ENCODE measurements at regions not wholly inside any gene's neighbourhood (a gene's known extent, or its start where the extent isn't known, plus 50 kb on each side); places are given as distances from the start of the nearest gene placed in this dataset.

GRCh38 chr5:104817127-104817526 lies 1254.5 kb upstream of the NUDT12 start:
- H3K27ac ChIP-seq = no peak overlapping the region
- no peak for TF ChIP-seq POLR2A (IDR thresholded peaks at IDR 0.05)
- no peak for TF ChIP-seq CTCF (IDR thresholded peaks at IDR 0.05)
- no peak for TF ChIP-seq POLR2AphosphoS5 (IDR thresholded peaks at IDR 0.05)
- H3K4me1 ChIP-seq (replicated peaks) = no peaks in the 10 kb centered on the region
- no peaks in the 10 kb centered on the region for H3K36me3 ChIP-seq
- DNase-seq (ENCODE audit: low spot score) = no peak
- H3K4me3 ChIP-seq = no peak overlapping the region
- H3K27me3 ChIP-seq (replicated peaks; ENCODE audit: insufficient read depth) = no peaks in the 10 kb centered on the region
- intact Hi-C loops (cut with DNase I) = no loop called here
- 15% methylated on average over 1 of the region's 1 CpG for WGBS
- no peaks in the 10 kb centered on the region for H3K9me3 ChIP-seq

GRCh38 chr5:104815212-104815611 lies 1252.6 kb upstream of the NUDT12 start:
- Histone ChIP-seq H3K36me3 (no peaks in the 10 kb centered on the region), H3K27ac (no peak overlapping the region), H3K9me3 (no peaks in the 10 kb centered on the region), H3K4me1 (replicated peaks) (no peaks in the 10 kb centered on the region), H3K27me3 (replicated peaks; ENCODE audit: insufficient read depth) (no peaks in the 10 kb centered on the region), H3K4me3 (no peak overlapping the region)
- intact Hi-C loops (cut with DNase I) = no loop called here
- TF ChIP-seq CTCF (IDR thresholded peaks at IDR 0.05) (no peak), POLR2AphosphoS5 (IDR thresholded peaks at IDR 0.05) (no peak), POLR2A (IDR thresholded peaks at IDR 0.05) (no peak)
- no peak for DNase-seq (ENCODE audit: low spot score)
- 9% methylated on average over 1 of the region's 1 CpG for WGBS

- H3K4me1 ChIP-seq (replicated peaks) = no peaks in the 10 kb centered on the region
- no peak overlapping the region for H3K4me3 ChIP-seq
- no peaks in the 10 kb centered on the region for H3K27me3 ChIP-seq (replicated peaks; ENCODE audit: insufficient read depth)
- DNase-seq (ENCODE audit: low spot score) = no peak
- 88% methylated on average over 4 of the region's 4 CpGs for WGBS
- intact Hi-C loops (cut with DNase I) = no loop called here
- H3K9me3 ChIP-seq = no peaks in the 10 kb centered on the region
- TF ChIP-seq CTCF (IDR thresholded peaks at IDR 0.05) = no peak
- H3K27ac ChIP-seq = no peak overlapping the region
- H3K36me3 ChIP-seq = no peaks in the 10 kb centered on the region
Measured at GRCh38 chr5:104800440-104801048, 1238.0 kb upstream of the NUDT12 start.

- peak; percentile 5 for TF ChIP-seq POLR2AphosphoS5 (IDR thresholded peaks at IDR 0.05)
- no peak for TF ChIP-seq POLR2A (IDR thresholded peaks at IDR 0.05)
- no peak for TF ChIP-seq CTCF (IDR thresholded peaks at IDR 0.05)
- intact Hi-C loops (cut with DNase I) = no loop called here
- H3K27me3 ChIP-seq (replicated peaks; ENCODE audit: insufficient read depth) = no peaks in the 10 kb centered on the region
- H3K4me1 ChIP-seq (replicated peaks) = no peaks in the 10 kb centered on the region
- no peak overlapping the region for H3K27ac ChIP-seq
- H3K36me3 ChIP-seq = no peaks in the 10 kb centered on the region
- H3K4me3 ChIP-seq = no peak overlapping the region
- DNase-seq (ENCODE audit: low spot score) = no peak
- H3K9me3 ChIP-seq = no peaks in the 10 kb centered on the region
Measured at GRCh38 chr5:104793755-104794080, 1231.1 kb upstream of the NUDT12 start.

- intact Hi-C loops (cut with DNase I) = no loop called here
- H3K36me3 ChIP-seq = no peaks in the 10 kb centered on the region
- no peak for DNase-seq (ENCODE audit: low spot score)
- no peaks in the 10 kb centered on the region for H3K9me3 ChIP-seq
- no peak overlapping the region for H3K27ac ChIP-seq
- 58% methylated on average over 4 of the region's 4 CpGs for WGBS
- no peak for TF ChIP-seq CTCF (IDR thresholded peaks at IDR 0.05)
- no peak for TF ChIP-seq POLR2A (IDR thresholded peaks at IDR 0.05)
- TF ChIP-seq POLR2AphosphoS5 (IDR thresholded peaks at IDR 0.05) = no peak
- no peaks in the 10 kb centered on the region for H3K27me3 ChIP-seq (replicated peaks; ENCODE audit: insufficient read depth)
- H3K4me1 ChIP-seq (replicated peaks) = no peaks in the 10 kb centered on the region
- H3K4me3 ChIP-seq = no peak overlapping the region
Measured at GRCh38 chr5:104793031-104793754, 1230.6 kb upstream of the NUDT12 start.
